D721Med (cell line): ENCODE measurements at regions not wholly inside any gene's neighbourhood (a gene's known extent, or its start where the extent isn't known, plus 50 kb on each side); places are given as distances from the start of the nearest gene placed in this dataset.

Experiments used
- DNase-seq: peaks from one replicate; pipeline ENCODE4 v3.0.0; 2011; ENCODE audit warnings: low spot score; ENCODE audit not compliant: insufficient read length
- FAIRE-seq: peaks from 2 replicates; lab custom pipeline; 2011; peaks lifted over from hg19 to GRCh38; lab: Jason Lieb, UNC
- CTCF ChIP-seq: IDR thresholded peaks from 2 replicates; pipeline ENCODE4 v1.5.1; 2012; ENCODE audit warnings: mild to moderate bottlenecking, control low read depth; ENCODE audit not compliant: insufficient read depth; ENCODE audit errors: missing control alignments

- no peak for DNase-seq
- no peak for FAIRE-seq
- no peak for TF ChIP-seq CTCF
Measured at GRCh38 chr6:12367412-12367811, 77.3 kb downstream of the EDN1 start.

GRCh38 chr6:12369355-12369754 is 79.2 kb downstream of the EDN1 start:
- FAIRE-seq, result no peak
- no peak for DNase-seq
- TF ChIP-seq CTCF, result no peak

GRCh38 chr6:12369781-12370262 is 79.7 kb downstream of the EDN1 start:
- FAIRE-seq, result no peak
- no peak for DNase-seq
- TF ChIP-seq CTCF, result no peak

GRCh38 chr6:12371151-12371550 is 81.0 kb downstream of the EDN1 start:
- TF ChIP-seq CTCF, result no peak
- FAIRE-seq (no peak), DNase-seq (no peak)

GRCh38 chr6:12371641-12372146 is 81.5 kb downstream of the EDN1 start:
- no peak for TF ChIP-seq CTCF
- DNase-seq, result no peak
- no peak for FAIRE-seq

- FAIRE-seq (no peak), DNase-seq (no peak)
- TF ChIP-seq CTCF, result no peak
Measured at GRCh38 chr6:12379181-12379580, 89.0 kb downstream of the EDN1 start.

GRCh38 chr6:12381587-12381986 is 91.4 kb downstream of the EDN1 start:
- TF ChIP-seq CTCF, result no peak
- no peak for FAIRE-seq
- DNase-seq, result no peak
